SK-N-SH treated with all-trans-retinoic acid at 6 μM for 48 hours (cell line): ENCODE measurements at regions not wholly inside any gene's neighbourhood (a gene's known extent, or its start where the extent isn't known, plus 50 kb on each side); places are given as distances from the start of the nearest gene placed in this dataset.

ENCODE experiments used
- ARNTL ChIP-seq: fragments of 450-650 bp; formaldehyde crosslinking; IDR thresholded peaks from 2 replicates; pipeline ENCODE4 v1.5.0; 2020; ENCODE audit warnings: low read depth, mild to moderate bottlenecking, moderate library complexity, borderline replicate concordance
- CSDC2 ChIP-seq: fragments of 250-450 bp; sonication (Bioruptor Pico); IDR thresholded peaks from 2 replicates; pipeline ENCODE4 v1.5.0; 2020; ENCODE audit warnings: mild to moderate bottlenecking, moderate library complexity
- ISL1 ChIP-seq: fragments of 250-450 bp; sonication (Bioruptor Pico); IDR thresholded peaks from 2 replicates; pipeline ENCODE4 v2.1.2; 2022; ENCODE audit warnings: mild to moderate bottlenecking, moderate library complexity

GRCh38 chr1:234689236-234689635 lies 79.3 kb upstream of the IRF2BP2 start:
- TF ChIP-seq CSDC2 (no peak), ARNTL (CRISPR knock-in tag) (no peak), ISL1 (no peak)
